Thoracic aorta (tissue), 2 donors: ENCODE measurements at regions not wholly inside any gene's neighbourhood (a gene's known extent, or its start where the extent isn't known, plus 50 kb on each side); places are given as distances from the start of the nearest gene placed in this dataset.

Experiments used
- ATAC-seq: fragments of 150-250 bp; one replicate; pipeline ENCODE4 v1.8.0; 2017; ENCODE audit warnings: low read depth; ENCODE audit not compliant: insufficient number of reproducible peaks, low FRiP score
- DNase-seq: peaks from one replicate; pipeline ENCODE4 v3.0.0-alpha.2; 2020; ENCODE audit warnings: low spot score
- H3K27ac ChIP-seq, 2 donors: fragments of 200-600 bp; sonication (generic); 1 replicate in 1 of 2; 2 replicates in 1 of 2; pipeline ENCODE4 v1.5.1; 2016; ENCODE audit warnings: mild to moderate bottlenecking in 2 of 2, moderate library complexity in 2 of 2
- H3K27me3 ChIP-seq: fragments of 200-600 bp; sonication (generic); replicated peaks from 2 replicates; pipeline ENCODE4 v1.6.0; 2016; ENCODE audit warnings: mild to moderate bottlenecking; ENCODE audit not compliant: insufficient read depth
- H3K36me3 ChIP-seq: fragments of 200-600 bp; sonication (generic); one replicate; pipeline ENCODE4 v1.5.1; 2016
- H3K4me1 ChIP-seq, 2 donors: fragments of 200-600 bp; sonication (generic); 1 replicate in 1 of 2; 2 replicates in 1 of 2; pipeline versions ENCODE4 v1.5.1 to v1.6.0; 2016; ENCODE audit warnings: low read depth in 2 of 2, mild to moderate bottlenecking in 1 of 2; ENCODE audit not compliant: control insufficient read depth in 1 of 2
- H3K4me3 ChIP-seq: fragments of 200-600 bp; sonication (generic); 2 replicates; pipeline ENCODE4 v1.5.1; 2016; ENCODE audit warnings: mild to moderate bottlenecking
- H3K9me3 ChIP-seq: fragments of 200-600 bp; sonication (generic); 2 replicates; pipeline ENCODE4 v1.5.1; 2016
- TF ChIP-seq, protein P1 (sequence below): fragments of 200-600 bp; sonication (generic); IDR thresholded peaks from one replicate; pipeline ENCODE4 v1.5.1; 2019; ENCODE audit warnings: antibody characterized with exemption

DNA sequence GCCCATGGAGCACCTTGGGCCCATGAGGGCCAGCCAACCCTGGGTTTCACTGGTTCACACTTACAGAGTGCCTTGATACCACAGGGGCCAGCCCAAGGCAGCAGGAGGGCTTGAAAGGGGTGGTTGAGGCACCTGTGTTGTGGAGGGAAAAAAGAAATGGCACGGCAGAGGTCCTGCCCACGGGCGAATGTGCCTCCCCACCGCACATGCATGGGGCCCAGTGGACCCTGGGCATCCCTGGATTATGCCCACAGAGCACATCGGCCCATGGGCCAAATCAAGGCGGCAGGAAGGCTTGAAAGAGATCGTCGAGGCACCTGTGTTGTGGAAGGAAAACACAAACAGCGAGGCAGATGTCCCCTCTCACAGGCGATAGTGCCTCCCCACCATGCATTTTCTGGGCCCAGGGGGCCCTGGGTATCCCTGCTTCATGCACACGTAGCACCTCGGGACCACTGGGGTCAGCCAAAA is 378.1 kb downstream of the ALG10 start:
- no peaks in the 10 kb centered on the region for H3K4me1 ChIP-seq
- no peak for ATAC-seq
- no peaks in the 10 kb centered on the region for H3K36me3 ChIP-seq
- no peak overlapping the region for H3K4me3 ChIP-seq
- no peak overlapping the region for H3K27ac ChIP-seq
- TF ChIP-seq, protein P1, sequence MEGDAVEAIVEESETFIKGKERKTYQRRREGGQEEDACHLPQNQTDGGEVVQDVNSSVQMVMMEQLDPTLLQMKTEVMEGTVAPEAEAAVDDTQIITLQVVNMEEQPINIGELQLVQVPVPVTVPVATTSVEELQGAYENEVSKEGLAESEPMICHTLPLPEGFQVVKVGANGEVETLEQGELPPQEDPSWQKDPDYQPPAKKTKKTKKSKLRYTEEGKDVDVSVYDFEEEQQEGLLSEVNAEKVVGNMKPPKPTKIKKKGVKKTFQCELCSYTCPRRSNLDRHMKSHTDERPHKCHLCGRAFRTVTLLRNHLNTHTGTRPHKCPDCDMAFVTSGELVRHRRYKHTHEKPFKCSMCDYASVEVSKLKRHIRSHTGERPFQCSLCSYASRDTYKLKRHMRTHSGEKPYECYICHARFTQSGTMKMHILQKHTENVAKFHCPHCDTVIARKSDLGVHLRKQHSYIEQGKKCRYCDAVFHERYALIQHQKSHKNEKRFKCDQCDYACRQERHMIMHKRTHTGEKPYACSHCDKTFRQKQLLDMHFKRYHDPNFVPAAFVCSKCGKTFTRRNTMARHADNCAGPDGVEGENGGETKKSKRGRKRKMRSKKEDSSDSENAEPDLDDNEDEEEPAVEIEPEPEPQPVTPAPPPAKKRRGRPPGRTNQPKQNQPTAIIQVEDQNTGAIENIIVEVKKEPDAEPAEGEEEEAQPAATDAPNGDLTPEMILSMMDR: no peak
- no peaks in the 10 kb centered on the region for H3K27me3 ChIP-seq
- DNase-seq: no peak
- H3K9me3 ChIP-seq: peaks cover 9% of the 10 kb centered on the region

DNA sequence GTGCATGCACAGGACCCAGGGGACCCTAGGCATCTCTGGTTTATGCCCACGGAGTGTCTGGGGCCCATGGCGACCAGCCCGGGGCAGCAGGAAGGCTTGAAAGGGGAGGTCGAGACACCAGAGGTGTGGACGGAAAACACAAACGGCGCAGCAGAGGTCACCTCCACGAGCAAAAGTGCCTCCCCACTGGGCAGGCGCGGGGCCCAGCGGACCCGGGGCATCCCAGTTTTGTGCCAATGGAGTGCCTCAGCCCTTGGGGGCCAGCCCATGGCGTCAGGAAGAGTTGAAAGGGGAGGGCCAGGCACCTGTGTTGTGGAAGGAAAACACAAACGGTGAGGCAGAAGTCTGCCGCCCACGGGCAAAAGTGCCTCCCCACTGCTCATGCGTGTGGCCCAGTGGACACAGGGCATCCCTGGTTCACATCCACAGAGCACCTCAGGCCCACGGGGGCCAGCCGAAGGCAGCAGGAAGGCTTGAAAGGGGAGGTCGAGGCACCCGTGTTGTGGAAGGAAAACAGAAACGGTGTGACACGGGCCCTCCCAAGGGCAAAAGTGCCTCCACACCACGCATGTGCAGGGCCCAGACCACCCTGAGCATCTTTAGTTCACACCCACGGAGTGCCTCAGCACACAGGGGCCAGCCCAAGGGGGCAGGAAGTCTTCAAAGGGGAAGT is 378.8 kb downstream of the ALG10 start:
- peaks cover 16% of the 10 kb centered on the region for H3K9me3 ChIP-seq
- no peak for DNase-seq
- H3K36me3 ChIP-seq: no peaks in the 10 kb centered on the region
- no peak overlapping the region for H3K27ac ChIP-seq
- H3K4me1 ChIP-seq: no peaks in the 10 kb centered on the region
- no peak for ATAC-seq
- no peak overlapping the region for H3K4me3 ChIP-seq
- H3K27me3 ChIP-seq: no peaks in the 10 kb centered on the region
- TF ChIP-seq, protein P1: no peak

DNA sequence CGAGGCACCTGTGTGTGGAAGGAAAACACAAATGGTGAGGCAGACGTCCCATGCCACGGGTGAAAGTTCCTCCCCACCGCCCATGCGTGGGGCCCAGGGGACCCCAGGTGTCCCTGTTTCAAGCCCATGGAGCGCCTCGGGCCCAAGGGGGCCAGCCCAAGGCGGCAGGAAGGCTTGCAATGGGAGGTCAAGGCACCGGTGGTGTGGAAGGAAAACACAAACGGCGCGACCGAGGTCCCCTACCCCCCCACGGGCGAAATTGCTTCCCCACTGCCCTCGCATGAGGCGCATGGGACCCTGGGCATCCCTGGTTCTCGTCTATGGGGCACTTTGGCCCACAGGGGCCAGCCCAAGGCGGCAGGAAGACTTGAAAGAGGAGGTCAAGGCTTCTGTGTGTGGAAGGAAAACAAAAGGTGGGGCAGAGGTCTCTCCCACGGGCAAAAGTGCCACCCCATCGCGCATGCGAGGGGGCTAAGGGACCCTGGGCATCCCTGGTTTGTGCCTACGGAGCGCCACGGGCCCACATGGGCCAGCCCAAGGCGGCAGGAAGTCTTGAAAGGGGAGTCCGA is 379.4 kb downstream of the ALG10 start:
- DNase-seq: no peak
- Histone ChIP-seq H3K27me3 (no peaks in the 10 kb centered on the region), H3K9me3 (peaks cover 22% of the 10 kb centered on the region), H3K4me3 (no peak overlapping the region), H3K36me3 (no peaks in the 10 kb centered on the region), H3K27ac (no peak overlapping the region), H3K4me1 (no peaks in the 10 kb centered on the region)
- no peak for ATAC-seq
- TF ChIP-seq, protein P1: no peak

DNA sequence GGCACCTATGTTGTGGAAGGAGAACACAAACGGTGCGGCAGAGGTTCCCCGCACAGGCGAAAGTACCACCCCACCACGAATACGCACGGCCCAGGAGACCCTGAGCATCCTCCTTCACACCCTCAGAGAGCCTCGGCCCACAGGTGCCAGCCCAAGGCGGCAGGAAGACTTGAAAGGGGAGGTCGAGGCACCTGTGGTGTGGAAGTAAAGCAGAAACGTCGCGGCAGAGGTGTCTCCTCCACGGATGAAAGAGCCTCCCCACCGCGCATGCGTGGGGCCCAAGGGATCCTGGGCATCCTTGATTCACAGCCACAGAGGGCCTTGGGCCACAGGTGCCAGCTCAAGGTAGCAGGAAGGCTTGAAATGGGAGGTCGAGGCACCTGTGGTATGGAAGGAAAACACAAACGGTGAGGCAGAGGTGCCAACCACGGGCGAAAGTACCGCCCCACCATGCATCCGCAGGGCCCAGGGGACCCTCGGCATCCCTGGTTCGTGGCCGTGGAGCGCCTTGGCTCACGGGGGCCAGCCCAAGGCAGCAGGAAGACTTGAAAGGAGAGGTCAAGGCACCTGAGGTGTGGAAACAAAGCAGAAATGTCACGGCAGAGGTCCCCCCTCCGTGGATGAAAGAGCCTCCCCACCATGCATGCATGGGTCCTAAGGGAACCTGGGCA is 380.1 kb downstream of the ALG10 start:
- no peak for ATAC-seq
- no peaks in the 10 kb centered on the region for H3K27me3 ChIP-seq
- no peaks in the 10 kb centered on the region for H3K36me3 ChIP-seq
- no peak for DNase-seq
- H3K4me3 ChIP-seq: no peak overlapping the region
- TF ChIP-seq, protein P1: no peak
- peaks cover 29% of the 10 kb centered on the region for H3K9me3 ChIP-seq
- H3K27ac ChIP-seq: no peak overlapping the region
- no peaks in the 10 kb centered on the region for H3K4me1 ChIP-seq

DNA sequence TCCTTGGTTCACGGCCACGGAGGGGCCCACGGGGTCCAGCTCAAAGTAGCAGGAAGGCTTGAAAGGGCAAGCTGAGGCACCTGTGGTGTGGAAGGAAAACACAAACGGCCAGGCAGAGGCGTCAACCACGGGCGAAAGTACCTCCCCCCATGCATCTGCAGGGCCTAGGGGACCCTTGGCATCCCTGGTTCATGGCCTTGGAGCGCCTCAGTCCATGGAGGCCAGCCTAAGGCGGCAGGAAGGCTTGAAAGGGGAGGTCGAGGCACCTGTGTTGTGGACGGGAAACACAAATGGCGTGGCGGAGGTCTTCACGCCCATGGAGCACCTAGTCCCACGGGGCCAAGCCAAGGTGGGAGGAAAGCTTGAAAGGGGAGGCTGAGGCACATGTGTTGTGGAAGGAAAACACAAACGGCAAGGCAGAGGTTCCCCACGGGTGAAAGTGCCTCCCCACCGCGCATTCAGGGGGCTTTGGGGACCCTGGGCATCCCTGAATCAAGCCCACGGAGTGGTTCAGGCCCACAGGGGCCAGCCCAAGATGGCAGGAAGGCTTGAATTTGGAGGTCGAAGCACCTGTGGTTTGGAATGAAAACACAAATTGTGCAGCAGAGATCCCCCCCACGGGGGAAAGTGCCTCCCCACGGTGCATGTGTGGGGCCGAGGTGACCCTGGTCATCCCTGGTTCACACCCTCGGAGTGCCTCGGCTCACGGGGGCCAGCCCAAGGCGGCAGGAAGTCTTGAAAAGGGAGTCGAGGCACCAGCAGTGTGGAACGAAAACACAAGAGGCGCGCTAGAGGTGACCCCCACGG is 380.8 kb downstream of the ALG10 start:
- peaks cover 36% of the 10 kb centered on the region for H3K9me3 ChIP-seq
- H3K4me3 ChIP-seq: no peak overlapping the region
- no peak overlapping the region for H3K27ac ChIP-seq
- TF ChIP-seq, protein P1: no peak
- no peaks in the 10 kb centered on the region for H3K27me3 ChIP-seq
- no peaks in the 10 kb centered on the region for H3K36me3 ChIP-seq
- H3K4me1 ChIP-seq: no peaks in the 10 kb centered on the region
- DNase-seq: no peak
- ATAC-seq: no peak
